ENCODE measurements at regions not wholly inside any gene's neighbourhood (a gene's known extent, or its start where the extent isn't known, plus 50 kb on each side); places are given as distances from the start of the nearest gene placed in this dataset.

DNA sequence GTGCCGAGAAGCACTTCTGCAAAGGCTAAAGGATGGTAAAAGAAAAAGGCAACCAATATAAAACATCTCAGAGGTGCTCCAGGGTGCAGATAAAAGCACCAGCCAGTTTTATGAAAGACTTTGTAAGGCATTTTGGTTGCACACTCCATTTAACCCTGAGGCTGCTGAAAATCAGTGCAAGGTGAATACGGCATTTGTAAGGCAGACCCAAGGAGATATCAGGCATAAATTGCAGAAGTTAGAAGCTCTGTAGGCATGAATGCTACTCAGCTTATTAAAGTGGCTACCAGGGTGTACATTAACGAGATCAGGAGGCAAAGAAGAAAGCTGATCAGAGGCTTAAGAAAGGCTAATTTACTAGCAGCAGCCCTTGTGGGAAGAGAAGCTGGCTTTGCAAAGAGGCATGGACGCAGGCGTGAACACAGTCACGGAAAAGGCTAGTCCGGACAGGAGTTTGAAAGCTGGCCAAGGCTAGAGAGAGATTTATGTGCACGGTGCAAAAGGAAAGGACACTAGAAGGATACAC, 99.6 kb downstream of the ZNF429 start:
- TF ChIP-seq SNAI2 (CRISPR knock-in tag; IDR thresholded peaks at IDR 0.05) (no peak), RARB (CRISPR knock-in tag; IDR thresholded peaks at IDR 0.05) (no peak), ESRRG (CRISPR knock-in tag; IDR thresholded peaks at IDR 0.05) (no peak), CSDC2 (CRISPR knock-in tag; IDR thresholded peaks at IDR 0.05) (no peak), TCF4 (CRISPR knock-in tag; IDR thresholded peaks at IDR 0.05; ENCODE audit: borderline replicate concordance) (no peak), ZNF70 (CRISPR knock-in tag; IDR thresholded peaks at IDR 0.05) (no peak), ZNF8 (CRISPR knock-in tag; IDR thresholded peaks at IDR 0.05) (no peak), OSR1 (CRISPR knock-in tag; IDR thresholded peaks at IDR 0.05) (no peak)
- TF ChIP-seq, protein P1, sequence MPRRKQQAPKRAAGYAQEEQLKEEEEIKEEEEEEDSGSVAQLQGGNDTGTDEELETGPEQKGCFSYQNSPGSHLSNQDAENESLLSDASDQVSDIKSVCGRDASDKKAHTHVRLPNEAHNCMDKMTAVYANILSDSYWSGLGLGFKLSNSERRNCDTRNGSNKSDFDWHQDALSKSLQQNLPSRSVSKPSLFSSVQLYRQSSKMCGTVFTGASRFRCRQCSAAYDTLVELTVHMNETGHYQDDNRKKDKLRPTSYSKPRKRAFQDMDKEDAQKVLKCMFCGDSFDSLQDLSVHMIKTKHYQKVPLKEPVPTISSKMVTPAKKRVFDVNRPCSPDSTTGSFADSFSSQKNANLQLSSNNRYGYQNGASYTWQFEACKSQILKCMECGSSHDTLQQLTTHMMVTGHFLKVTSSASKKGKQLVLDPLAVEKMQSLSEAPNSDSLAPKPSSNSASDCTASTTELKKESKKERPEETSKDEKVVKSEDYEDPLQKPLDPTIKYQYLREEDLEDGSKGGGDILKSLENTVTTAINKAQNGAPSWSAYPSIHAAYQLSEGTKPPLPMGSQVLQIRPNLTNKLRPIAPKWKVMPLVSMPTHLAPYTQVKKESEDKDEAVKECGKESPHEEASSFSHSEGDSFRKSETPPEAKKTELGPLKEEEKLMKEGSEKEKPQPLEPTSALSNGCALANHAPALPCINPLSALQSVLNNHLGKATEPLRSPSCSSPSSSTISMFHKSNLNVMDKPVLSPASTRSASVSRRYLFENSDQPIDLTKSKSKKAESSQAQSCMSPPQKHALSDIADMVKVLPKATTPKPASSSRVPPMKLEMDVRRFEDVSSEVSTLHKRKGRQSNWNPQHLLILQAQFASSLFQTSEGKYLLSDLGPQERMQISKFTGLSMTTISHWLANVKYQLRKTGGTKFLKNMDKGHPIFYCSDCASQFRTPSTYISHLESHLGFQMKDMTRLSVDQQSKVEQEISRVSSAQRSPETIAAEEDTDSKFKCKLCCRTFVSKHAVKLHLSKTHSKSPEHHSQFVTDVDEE (CRISPR knock-in tag; IDR thresholded peaks at IDR 0.05), result no peak
- TF ChIP-seq, protein P2, sequence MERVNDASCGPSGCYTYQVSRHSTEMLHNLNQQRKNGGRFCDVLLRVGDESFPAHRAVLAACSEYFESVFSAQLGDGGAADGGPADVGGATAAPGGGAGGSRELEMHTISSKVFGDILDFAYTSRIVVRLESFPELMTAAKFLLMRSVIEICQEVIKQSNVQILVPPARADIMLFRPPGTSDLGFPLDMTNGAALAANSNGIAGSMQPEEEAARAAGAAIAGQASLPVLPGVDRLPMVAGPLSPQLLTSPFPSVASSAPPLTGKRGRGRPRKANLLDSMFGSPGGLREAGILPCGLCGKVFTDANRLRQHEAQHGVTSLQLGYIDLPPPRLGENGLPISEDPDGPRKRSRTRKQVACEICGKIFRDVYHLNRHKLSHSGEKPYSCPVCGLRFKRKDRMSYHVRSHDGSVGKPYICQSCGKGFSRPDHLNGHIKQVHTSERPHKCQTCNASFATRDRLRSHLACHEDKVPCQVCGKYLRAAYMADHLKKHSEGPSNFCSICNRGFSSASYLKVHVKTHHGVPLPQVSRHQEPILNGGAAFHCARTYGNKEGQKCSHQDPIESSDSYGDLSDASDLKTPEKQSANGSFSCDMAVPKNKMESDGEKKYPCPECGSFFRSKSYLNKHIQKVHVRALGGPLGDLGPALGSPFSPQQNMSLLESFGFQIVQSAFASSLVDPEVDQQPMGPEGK (CRISPR knock-in tag; IDR thresholded peaks at IDR 0.05; ENCODE audit: borderline replicate concordance), result no peak
- TF ChIP-seq, protein P3, sequence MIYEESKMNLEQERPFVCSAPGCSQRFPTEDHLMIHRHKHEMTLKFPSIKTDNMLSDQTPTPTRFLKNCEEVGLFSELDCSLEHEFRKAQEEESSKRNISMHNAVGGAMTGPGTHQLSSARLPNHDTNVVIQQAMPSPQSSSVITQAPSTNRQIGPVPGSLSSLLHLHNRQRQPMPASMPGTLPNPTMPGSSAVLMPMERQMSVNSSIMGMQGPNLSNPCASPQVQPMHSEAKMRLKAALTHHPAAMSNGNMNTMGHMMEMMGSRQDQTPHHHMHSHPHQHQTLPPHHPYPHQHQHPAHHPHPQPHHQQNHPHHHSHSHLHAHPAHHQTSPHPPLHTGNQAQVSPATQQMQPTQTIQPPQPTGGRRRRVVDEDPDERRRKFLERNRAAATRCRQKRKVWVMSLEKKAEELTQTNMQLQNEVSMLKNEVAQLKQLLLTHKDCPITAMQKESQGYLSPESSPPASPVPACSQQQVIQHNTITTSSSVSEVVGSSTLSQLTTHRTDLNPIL (CRISPR knock-in tag; IDR thresholded peaks at IDR 0.05; ENCODE audit: low read depth), result no peak
